Esophagus squamous epithelium (tissue), 4 donors: ENCODE measurements at regions not wholly inside any gene's neighbourhood (a gene's known extent, or its start where the extent isn't known, plus 50 kb on each side); places are given as distances from the start of the nearest gene placed in this dataset.

Source experiments
- CTCF ChIP-seq, 6 experiments: fragments of 450-650 bp in 4 of 6; fragments of 200-600 bp in 2 of 6; sonication (generic) in 2 of 6; IDR thresholded peaks; one replicate each; pipeline ENCODE4 v1.5.1; 2016 to 2019; ENCODE audit warnings: antibody characterized with exemption in 6 of 6, mild to moderate bottlenecking in 4 of 6, moderate library complexity in 4 of 6
- POLR2A ChIP-seq, 4 donors: fragments of 450-650 bp; IDR thresholded peaks; one replicate each; pipeline ENCODE4 v1.6.1; 2017; ENCODE audit warnings: antibody characterized with exemption in 4 of 4, mild to moderate bottlenecking in 4 of 4, moderate library complexity in 3 of 4

GRCh38 chr2:103179798-103180197 is 418.0 kb downstream of the TMEM182 start:
- TF ChIP-seq POLR2A (IDR thresholded peaks at IDR 0.05) (no peak), CTCF (IDR thresholded peaks at IDR 0.05) (no peak)
